Stomach (tissue), 8 donors: ENCODE measurements at regions not wholly inside any gene's neighbourhood (a gene's known extent, or its start where the extent isn't known, plus 50 kb on each side); places are given as distances from the start of the nearest gene placed in this dataset.

Source experiments
- DNase-seq, 2 donors: peaks; one replicate each; pipeline versions ENCODE4 v3.0.0 to v3.0.0-alpha.2; 2013 to 2019
- H3K27ac ChIP-seq, 5 donors: fragments of 200-600 bp in 4 of 5; sonication (generic) in 4 of 5; one replicate each; pipeline ENCODE4 v1.5.1; 2013 to 2019; ENCODE audit warnings: mild to moderate bottlenecking in 1 of 5, moderate library complexity in 1 of 5
- H3K27me3 ChIP-seq, 3 donors: fragments of 200-600 bp; sonication (generic); one replicate each; pipeline ENCODE4 v1.5.1; 2017 to 2019; ENCODE audit warnings: mixed run types in 1 of 3
- H3K36me3 ChIP-seq, 4 donors: fragments of 200-600 bp; sonication (generic); 1 replicate in 3 of 4; 2 replicates in 1 of 4; pipeline ENCODE4 v1.5.1; 2016 to 2019
- H3K4me1 ChIP-seq, 4 donors: fragments of 200-600 bp; sonication (generic); one replicate each; pipeline ENCODE4 v1.5.1; 2016 to 2019
- H3K4me3 ChIP-seq, 4 donors: fragments of 200-600 bp; sonication (generic) in 3 of 4; one replicate each; pipeline ENCODE4 v1.5.1; 2016 to 2019; ENCODE audit warnings: mild to moderate bottlenecking in 1 of 4
- H3K9me3 ChIP-seq, 4 donors: fragments of 200-600 bp; sonication (generic); one replicate each; pipeline ENCODE4 v1.5.1; 2016 to 2019
- EP300 ChIP-seq: sonication (generic); formaldehyde crosslinking; IDR thresholded peaks from one replicate; pipeline ENCODE4 v1.6.1; 2017; ENCODE audit warnings: antibody characterized with exemption
- POLR2A ChIP-seq, 4 donors: fragments of 450-650 bp; IDR thresholded peaks; one replicate each; pipeline ENCODE4 v1.6.1; 2016; ENCODE audit warnings: antibody characterized with exemption in 4 of 4, control low read depth in 2 of 4, mild to moderate bottlenecking in 1 of 4, moderate library complexity in 1 of 4
- POLR2AphosphoS5 ChIP-seq, 3 donors: sonication (generic); formaldehyde crosslinking; IDR thresholded peaks; one replicate each; pipeline ENCODE4 v1.6.1; 2016; ENCODE audit warnings: antibody characterized with exemption in 3 of 3
- WGBS, 5 donors: extraction: QIAGEN DNeasy Blood & Tissue Kit in 3 of 5; methylation state at CpG; one replicate each; pipeline versions ENCODE4 v1.1.5 to v1.1.7; 2013 to 2018; 5-methylcytosine and 5-hydroxymethylcytosine counted together
- intact Hi-C: fragments of 100-400 bp; cut with DNase I; formaldehyde crosslinking; loops from one replicate; pipeline ENCODE4 v1.15.1; 2023; ENCODE audit warnings: low total_unique reads
- TF ChIP-seq, protein P1 (sequence below), 7 experiments: fragments of 450-650 bp in 4 of 7; fragments of 200-600 bp in 3 of 7; sonication (generic) in 3 of 7; IDR thresholded peaks; one replicate each; pipeline ENCODE4 v1.5.1; 2016 to 2019; ENCODE audit warnings: antibody characterized with exemption in 7 of 7, control low read depth in 2 of 7, mild to moderate bottlenecking in 1 of 7
- donor health status: healthy with polysubstance abuse.
- donor health status: Bipolar disorder and iron deficiency.
- donor health status: healthy.

DNA sequence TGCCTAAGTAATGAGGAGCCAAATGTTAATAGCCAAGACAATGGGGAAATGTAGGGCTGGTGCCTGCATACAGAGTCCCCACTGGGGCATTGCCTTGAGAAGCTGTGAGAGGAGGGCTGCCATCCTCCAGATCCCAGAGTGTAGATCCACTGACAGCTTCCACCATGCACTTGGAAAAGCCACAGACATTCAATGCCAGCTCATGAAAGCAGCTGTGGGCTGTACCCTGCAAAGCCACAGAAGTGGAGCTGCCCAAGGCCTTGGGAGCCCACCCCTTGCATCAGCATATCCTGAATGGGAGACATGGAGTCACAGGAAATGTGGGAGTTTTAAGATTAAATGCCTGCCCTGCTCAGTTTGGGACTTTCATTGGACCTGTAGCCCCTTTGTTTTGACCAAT is 244.7 kb downstream of the BTG1 start:
- no peak overlapping the region for H3K27ac ChIP-seq
- no peak overlapping the region for H3K4me3 ChIP-seq
- intact Hi-C loops = no loop called here
- no peak for TF ChIP-seq POLR2AphosphoS5 (IDR thresholded peaks at IDR 0.05)
- no peaks in the 10 kb centered on the region for H3K27me3 ChIP-seq
- no peaks in the 10 kb centered on the region for H3K9me3 ChIP-seq
- no peak for DNase-seq
- no peaks in the 10 kb centered on the region for H3K36me3 ChIP-seq
- peaks cover 0 to 6% (median 0%) of the 10 kb centered on the region in 4 donors for H3K4me1 ChIP-seq

DNA sequence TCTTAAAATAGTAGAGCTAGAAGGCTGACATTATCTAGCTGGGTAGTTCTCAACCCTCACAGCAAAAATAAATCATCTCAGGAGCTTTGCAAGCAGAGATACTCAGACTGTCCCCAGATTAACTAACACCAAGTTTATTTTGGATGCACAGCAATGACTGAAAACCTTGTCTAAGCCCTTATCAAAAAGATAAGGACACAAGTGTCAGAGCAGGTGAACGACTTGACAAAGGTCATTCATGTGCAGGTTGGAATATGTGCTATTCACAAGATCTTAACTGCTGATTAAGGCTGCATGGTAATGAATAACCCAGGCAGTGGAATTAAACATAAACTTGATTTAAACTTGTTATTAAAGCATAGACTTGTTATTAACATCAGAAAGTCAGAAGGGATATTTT is 246.6 kb downstream of the BTG1 start:
- 14 to 35% (median 26%) methylated on average over 1 of the region's 1 CpG for WGBS, 5 donors
- intact Hi-C loops = no loop called here
- Histone ChIP-seq H3K4me3 (no peak overlapping the region), H3K36me3 (no peaks in the 10 kb centered on the region), H3K27ac (no peak overlapping the region), H3K4me1 (peaks cover 0 to 6% (median 0%) of the 10 kb centered on the region in 4 donors), H3K27me3 (no peaks in the 10 kb centered on the region), H3K9me3 (no peaks in the 10 kb centered on the region)
- DNase-seq = no peak
- TF ChIP-seq EP300 = no peak
- TF ChIP-seq, protein P1, sequence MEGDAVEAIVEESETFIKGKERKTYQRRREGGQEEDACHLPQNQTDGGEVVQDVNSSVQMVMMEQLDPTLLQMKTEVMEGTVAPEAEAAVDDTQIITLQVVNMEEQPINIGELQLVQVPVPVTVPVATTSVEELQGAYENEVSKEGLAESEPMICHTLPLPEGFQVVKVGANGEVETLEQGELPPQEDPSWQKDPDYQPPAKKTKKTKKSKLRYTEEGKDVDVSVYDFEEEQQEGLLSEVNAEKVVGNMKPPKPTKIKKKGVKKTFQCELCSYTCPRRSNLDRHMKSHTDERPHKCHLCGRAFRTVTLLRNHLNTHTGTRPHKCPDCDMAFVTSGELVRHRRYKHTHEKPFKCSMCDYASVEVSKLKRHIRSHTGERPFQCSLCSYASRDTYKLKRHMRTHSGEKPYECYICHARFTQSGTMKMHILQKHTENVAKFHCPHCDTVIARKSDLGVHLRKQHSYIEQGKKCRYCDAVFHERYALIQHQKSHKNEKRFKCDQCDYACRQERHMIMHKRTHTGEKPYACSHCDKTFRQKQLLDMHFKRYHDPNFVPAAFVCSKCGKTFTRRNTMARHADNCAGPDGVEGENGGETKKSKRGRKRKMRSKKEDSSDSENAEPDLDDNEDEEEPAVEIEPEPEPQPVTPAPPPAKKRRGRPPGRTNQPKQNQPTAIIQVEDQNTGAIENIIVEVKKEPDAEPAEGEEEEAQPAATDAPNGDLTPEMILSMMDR (IDR thresholded peaks at IDR 0.05) = no peak
- TF ChIP-seq POLR2A (IDR thresholded peaks at IDR 0.05) = no peak
- no peak for TF ChIP-seq POLR2AphosphoS5 (IDR thresholded peaks at IDR 0.05)

DNA sequence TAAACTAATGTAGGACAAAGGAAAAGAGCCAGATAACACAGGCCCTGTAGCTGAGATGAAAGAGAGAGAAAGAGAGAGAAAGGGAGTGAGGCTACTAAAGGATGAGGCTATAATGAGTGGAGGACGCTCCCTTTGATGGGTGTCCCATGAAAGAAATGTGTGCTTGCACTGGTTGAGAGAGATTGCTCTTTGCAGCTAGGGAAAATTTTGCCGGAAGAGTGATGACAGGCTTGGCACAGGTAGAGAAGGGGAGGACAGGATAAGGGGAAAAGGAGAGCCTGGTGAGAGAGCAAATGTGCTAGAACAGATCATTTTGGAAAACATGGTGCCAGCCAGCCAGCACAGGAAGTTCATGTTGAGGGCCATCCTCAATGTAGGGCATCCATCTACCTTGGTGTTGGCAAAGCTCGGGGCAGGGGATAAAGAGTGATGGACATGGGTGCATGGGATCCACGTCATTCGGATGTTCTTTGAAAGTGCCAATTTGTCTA is 248.6 kb downstream of the BTG1 start:
- WGBS, 5 donors = 91 to 98% (median 95%) methylated on average over 5 of the region's 5 CpGs
- intact Hi-C loops = no loop called here

DNA sequence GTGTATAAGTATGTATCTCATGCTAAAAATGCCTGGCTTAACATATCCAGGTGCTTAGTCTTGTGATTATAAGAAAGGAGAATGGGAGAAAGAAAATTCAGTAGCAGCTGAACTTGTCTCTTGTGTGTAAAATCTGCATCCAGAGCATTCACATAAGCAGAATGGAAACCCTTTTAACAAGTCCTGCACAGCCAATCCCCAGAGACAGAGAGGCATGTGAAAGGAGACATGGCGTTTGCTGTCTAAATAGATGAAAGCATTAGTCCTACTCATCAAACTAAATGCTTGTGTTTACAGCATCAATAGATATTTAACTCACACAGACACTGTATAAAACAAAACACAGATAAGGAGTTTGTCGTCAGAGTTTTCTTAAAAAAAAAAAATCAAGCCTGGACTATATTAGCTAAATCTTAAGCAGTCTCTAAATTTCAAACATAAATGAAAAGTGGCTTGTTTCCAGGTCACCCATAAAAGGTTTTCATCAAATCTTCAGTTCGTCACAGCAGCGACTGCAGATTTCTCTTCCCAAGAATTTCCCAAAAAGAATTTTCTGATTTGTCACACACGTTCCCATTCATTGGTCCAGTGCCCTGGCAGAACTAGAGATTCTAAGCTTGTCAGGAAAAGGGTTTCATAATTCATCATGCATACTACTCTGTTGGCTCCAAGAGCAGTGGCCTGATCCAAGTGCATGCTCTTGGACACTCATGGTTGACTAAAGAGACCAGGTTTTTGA is 249.2 kb downstream of the BTG1 start:
- intact Hi-C loops = no loop called here
- TF ChIP-seq POLR2A (IDR thresholded peaks at IDR 0.05) = no peak
- peak in 1 of 3 donors; percentile 42 for TF ChIP-seq POLR2AphosphoS5 (IDR thresholded peaks at IDR 0.05)
- peak in 1 of 2 donors; percentile 46 for DNase-seq
- Histone ChIP-seq H3K36me3 (no peaks in the 10 kb centered on the region), H3K27ac (peak overlapping the region in 1 of 5 donors; percentile 5), H3K4me1 (peaks cover 0 to 6% (median 0%) of the 10 kb centered on the region in 4 donors), H3K27me3 (no peaks in the 10 kb centered on the region), H3K9me3 (no peaks in the 10 kb centered on the region), H3K4me3 (no peak overlapping the region)
- whole genome bisulfite sequencing, 5 donors = 62 to 78% (median 70%) methylated on average over 5 of the region's 5 CpGs

More for the DNA sequence above, 248.6 kb downstream of the BTG1 start:
- H3K4me3 ChIP-seq = no peak overlapping the region
- no peaks in the 10 kb centered on the region for H3K27me3 ChIP-seq
- no peaks in the 10 kb centered on the region for H3K9me3 ChIP-seq
- no peak for DNase-seq
- no peak overlapping the region for H3K27ac ChIP-seq
- H3K36me3 ChIP-seq = no peaks in the 10 kb centered on the region
- TF ChIP-seq POLR2AphosphoS5 (IDR thresholded peaks at IDR 0.05) (no peak), POLR2A (IDR thresholded peaks at IDR 0.05) (no peak), EP300 (no peak)
- TF ChIP-seq, protein P1 (IDR thresholded peaks at IDR 0.05) = no peak
- H3K4me1 ChIP-seq = peaks cover 0 to 6% (median 0%) of the 10 kb centered on the region in 4 donors

DNA sequence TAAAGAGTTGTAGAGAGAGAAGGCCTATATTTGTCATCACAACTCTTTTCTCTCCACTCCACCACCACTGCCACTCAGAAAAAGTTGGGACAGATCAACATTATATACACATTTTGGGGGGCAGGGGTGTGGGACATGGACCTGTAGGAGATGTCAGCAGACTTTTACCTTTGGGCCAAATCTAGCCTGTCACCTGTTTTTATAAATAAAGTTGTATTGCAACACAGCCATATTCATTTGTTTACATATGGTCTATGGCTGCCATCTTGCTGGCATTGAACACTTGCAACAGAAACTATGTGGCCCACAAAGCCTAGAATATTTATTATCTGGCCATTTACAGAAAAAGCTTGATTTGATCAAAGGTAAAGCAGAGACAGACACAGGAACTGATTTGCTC is 250.7 kb downstream of the BTG1 start:
- intact Hi-C loops = no loop called here

More for the DNA sequence above, 250.7 kb downstream of the BTG1 start:
- Histone ChIP-seq H3K4me3 (no peak overlapping the region), H3K27ac (no peak overlapping the region), H3K27me3 (no peaks in the 10 kb centered on the region), H3K4me1 (peaks cover 0 to 6% (median 0%) of the 10 kb centered on the region in 4 donors), H3K36me3 (no peaks in the 10 kb centered on the region), H3K9me3 (no peaks in the 10 kb centered on the region)
- TF ChIP-seq POLR2A (IDR thresholded peaks at IDR 0.05) (no peak), POLR2AphosphoS5 (IDR thresholded peaks at IDR 0.05) (no peak), EP300 (no peak)
- TF ChIP-seq, protein P1 (IDR thresholded peaks at IDR 0.05) = no peak
- DNase-seq = no peak
